H1 (cell line): ENCODE measurements at regions not wholly inside any gene's neighbourhood (a gene's known extent, or its start where the extent isn't known, plus 50 kb on each side); places are given as distances from the start of the nearest gene placed in this dataset.

Experiments used
- HDAC2 ChIP-seq, 2 experiments: fragments of 300-600 bp in 1 of 2; sonication (generic) in 1 of 2; IDR thresholded peaks; 2 replicates each; pipeline ENCODE4 v1.6.1; 2011 to 2012; ENCODE audit warnings: low read depth in 2 of 2, low read length in 2 of 2, mild to moderate bottlenecking in 2 of 2, moderate library complexity in 2 of 2, borderline replicate concordance in 1 of 2, inconsistent platforms in 1 of 2
- SIRT6 ChIP-seq: IDR thresholded peaks from one replicate; pipeline ENCODE4 v1.7.1; 2012; ENCODE audit warnings: low read length, inconsistent platforms

DNA sequence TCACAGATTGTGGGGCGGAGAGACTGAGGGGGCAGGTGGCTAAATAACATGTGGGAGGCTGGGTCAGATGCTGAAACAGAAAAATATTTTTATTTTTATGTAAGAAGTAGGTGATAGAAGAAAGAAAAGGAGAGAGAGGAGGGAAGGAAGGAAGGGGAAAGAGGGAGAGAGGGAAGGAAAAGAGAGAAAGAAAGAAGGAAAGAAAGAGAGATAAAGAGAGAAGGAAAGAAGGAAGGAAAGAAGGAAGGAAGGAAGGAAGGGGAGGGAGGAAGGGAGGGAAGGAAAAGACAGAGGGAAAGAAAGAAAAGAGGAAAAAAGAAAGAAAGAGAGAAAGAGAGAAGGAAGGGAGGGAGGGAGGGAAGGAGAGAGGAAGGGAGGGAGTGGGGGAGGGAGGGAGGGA, 224.9 kb downstream of the UQCRFS1 start (continued):
- TF ChIP-seq SIRT6 (no peak), HDAC2 (IDR thresholded peaks at IDR 0.05; ENCODE audit: borderline replicate concordance in 1 of 2, low read depth in 2 of 2, low read length in 2 of 2) (no peak)
